ENCODE measurements at regions not wholly inside any gene's neighbourhood (a gene's known extent, or its start where the extent isn't known, plus 50 kb on each side); places are given as distances from the start of the nearest gene placed in this dataset.

DNA sequence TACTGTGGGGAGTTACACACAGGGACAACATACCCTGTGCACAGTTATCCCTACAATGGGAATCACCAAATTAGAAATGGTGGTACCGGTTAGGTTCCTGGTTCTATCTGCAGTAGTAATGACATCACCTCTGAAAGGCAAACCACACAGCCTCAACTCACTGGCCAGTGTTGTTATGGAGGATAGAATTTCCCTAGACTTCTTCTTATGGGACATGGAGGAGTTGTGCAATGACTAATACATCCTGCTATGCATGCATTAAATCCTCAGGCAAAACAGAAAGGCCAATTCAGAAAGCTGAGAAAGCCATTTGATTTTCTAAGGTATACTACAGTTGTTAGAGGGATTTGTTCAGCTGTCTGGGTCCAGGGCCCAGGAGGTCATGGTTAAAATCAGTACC, 439.3 kb downstream of the TMX3 start:
- no peaks in the 10 kb centered on the region for H3K36me3 ChIP-seq (ENCODE audit: insufficient read depth, low read length)
- no peaks in the 10 kb centered on the region for H3K9me3 ChIP-seq (ENCODE audit: control insufficient read depth, insufficient read depth, low read length)
- no peaks in the 10 kb centered on the region for H3K4me1 ChIP-seq (ENCODE audit: insufficient read depth, low read length)
- H3K9ac ChIP-seq (ENCODE audit: low read depth, low read length): no peak overlapping the region

DNA sequence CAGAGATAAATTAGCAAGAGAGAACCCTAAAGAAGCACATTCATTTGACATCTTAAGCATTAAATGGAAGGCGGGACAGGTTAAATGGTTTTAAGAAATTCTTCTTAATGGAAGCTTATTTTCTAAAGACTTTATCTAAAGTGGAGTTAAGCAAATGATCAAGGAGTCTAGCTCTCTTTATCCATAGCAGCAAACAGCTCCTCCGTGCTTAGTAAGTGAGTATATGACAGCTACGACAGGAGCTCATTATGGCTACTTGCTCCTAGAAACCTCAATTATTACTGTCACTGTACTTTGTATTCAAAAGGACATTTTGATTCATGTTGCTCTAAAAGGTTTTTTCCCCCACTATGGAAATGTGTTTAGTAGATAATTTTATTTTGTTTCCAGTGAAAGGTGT, 444.9 kb downstream of the TMX3 start:
- Histone ChIP-seq H3K36me3 (ENCODE audit: insufficient read depth, low read length) (no peaks in the 10 kb centered on the region), H3K9me3 (ENCODE audit: control insufficient read depth, insufficient read depth, low read length) (no peaks in the 10 kb centered on the region)

DNA sequence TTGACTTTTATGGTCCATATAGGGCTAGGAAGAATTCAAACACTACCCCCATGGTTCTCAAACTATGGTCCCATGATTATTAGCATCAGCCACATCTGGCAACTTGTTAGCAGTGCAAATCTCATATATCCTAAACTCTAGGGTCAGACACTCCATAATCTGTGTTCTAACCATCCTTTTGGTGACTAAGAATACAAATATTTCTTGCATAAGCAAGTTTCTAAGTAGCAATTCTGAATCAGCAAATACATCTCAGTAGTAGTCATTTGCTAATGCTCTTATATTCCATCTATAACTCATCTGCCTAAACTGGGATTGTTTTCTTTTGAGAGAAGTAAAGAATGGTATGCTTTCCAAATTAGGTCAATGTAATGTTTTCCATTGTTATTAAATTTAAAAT, 447.3 kb downstream of the TMX3 start:
- Histone ChIP-seq H3K9ac (ENCODE audit: low read depth, low read length) (no peak overlapping the region), H3K4me1 (ENCODE audit: insufficient read depth, low read length) (no peaks in the 10 kb centered on the region), H3K9me3 (ENCODE audit: control insufficient read depth, insufficient read depth, low read length) (no peaks in the 10 kb centered on the region), H3K36me3 (ENCODE audit: insufficient read depth, low read length) (no peaks in the 10 kb centered on the region)

More for the DNA sequence above, 444.9 kb downstream of the TMX3 start:
- H3K9ac ChIP-seq (ENCODE audit: low read depth, low read length): no peak overlapping the region
- H3K4me1 ChIP-seq (ENCODE audit: insufficient read depth, low read length): no peaks in the 10 kb centered on the region

DNA sequence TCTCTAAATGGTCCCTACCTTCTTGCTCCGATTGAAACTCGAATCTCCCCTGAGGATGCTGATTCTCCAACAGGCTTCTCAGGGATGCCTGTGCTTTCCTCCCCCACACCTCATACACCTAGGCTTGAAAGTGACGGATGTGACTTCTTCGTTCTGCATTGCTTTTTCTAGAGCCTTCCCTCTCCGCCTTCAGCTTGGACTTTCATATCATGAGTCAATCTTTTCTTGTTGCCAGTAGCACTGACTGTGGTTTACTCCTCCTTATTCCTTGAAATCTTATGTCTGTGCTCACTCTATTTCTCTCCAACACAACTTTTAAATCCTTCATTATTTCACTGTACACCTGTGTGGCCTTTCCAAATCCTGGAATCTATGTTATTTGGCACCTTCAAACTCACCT, 451.4 kb downstream of the TMX3 start:
- Histone ChIP-seq H3K36me3 (ENCODE audit: insufficient read depth, low read length) (no peaks in the 10 kb centered on the region), H3K9me3 (ENCODE audit: control insufficient read depth, insufficient read depth, low read length) (no peaks in the 10 kb centered on the region), H3K4me1 (ENCODE audit: insufficient read depth, low read length) (no peaks in the 10 kb centered on the region), H3K9ac (ENCODE audit: low read depth, low read length) (no peak overlapping the region)

DNA sequence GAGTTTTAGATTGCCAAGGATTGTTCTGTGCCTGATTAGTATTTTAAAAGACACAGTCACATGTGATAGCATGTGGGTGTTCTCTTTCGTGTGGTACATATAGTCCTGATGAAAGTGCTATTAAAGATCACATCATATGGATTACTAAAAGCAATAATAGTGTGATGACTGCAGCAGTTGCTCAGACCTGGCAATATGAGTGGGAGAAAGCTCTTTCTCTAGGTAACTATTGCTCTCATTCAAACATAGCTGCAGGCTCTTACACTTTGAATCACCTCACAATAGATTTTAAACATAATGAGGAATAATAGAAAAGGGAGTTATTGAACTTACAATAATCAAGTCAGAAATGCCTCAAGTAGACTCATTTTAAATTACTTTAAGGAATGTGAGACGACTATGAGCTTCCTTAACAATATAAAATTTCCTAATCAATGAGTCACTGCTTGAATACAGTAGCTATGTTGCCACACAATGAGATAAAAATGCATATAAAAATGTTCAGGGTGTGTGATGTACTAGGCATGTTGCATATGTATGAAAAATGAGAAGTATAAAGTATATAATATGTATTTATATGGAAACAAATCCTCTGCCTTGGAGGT, 452.1 kb downstream of the TMX3 start:
- Histone ChIP-seq H3K9me3 (ENCODE audit: control insufficient read depth, insufficient read depth, low read length) (no peaks in the 10 kb centered on the region), H3K4me1 (ENCODE audit: insufficient read depth, low read length) (no peaks in the 10 kb centered on the region), H3K36me3 (ENCODE audit: insufficient read depth, low read length) (no peaks in the 10 kb centered on the region), H3K9ac (ENCODE audit: low read depth, low read length) (no peak overlapping the region)

DNA sequence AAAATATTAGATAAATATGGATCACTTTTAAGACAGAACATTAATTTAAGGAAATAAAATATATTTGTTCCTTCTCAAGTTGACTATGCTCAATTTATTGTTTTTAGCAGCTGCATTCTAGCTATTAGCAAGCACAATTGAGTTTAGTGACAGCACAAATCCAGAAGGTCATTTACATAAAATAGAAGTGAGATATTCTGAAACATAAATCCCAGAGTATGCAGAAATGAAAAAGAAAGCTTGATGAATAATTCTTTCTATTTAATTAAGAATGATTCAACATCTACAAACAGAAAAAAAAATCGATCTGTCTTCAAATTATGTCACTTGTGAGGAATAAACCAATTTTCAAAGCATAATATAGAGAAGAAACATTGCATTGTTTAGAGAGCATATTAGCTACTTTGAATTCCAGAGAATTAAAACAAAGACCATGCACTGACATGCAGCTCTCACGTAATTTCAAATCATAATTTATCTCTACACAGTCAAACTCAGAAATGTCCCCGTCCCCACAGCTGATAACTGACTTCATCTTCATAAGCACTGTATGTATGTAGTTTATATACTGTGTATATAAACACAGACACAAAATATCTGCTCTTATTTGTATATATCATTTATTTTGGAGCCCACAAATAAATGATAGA, 458.4 kb downstream of the TMX3 start:
- no peak overlapping the region for H3K9ac ChIP-seq (ENCODE audit: low read depth, low read length)

DNA sequence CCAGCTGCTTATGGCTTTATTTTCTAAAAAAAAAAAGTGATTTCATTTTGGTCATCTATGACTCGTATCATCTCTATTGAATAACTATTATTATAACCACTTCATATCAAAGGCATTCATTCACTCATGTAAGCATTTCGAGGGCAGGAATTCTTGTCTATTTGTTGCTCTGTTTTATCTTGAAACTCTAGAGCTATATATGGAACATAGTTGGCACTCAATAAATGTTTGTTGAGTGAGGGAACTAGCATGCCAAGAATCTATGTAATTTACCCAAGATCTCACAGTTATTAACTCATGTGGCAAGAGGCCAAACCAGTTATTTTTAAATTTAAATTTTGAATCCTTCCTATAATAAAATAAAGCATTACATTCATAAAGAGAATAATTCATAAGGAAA, 470.1 kb downstream of the TMX3 start:
- no peaks in the 10 kb centered on the region for H3K36me3 ChIP-seq (ENCODE audit: insufficient read depth, low read length)
- H3K9me3 ChIP-seq (ENCODE audit: control insufficient read depth, insufficient read depth, low read length): no peaks in the 10 kb centered on the region
- H3K4me1 ChIP-seq (ENCODE audit: insufficient read depth, low read length): no peaks in the 10 kb centered on the region
- H3K9ac ChIP-seq (ENCODE audit: low read depth, low read length): no peak overlapping the region

More for the DNA sequence above, 458.4 kb downstream of the TMX3 start:
- Histone ChIP-seq H3K9me3 (ENCODE audit: control insufficient read depth, insufficient read depth, low read length) (no peaks in the 10 kb centered on the region), H3K36me3 (ENCODE audit: insufficient read depth, low read length) (no peaks in the 10 kb centered on the region), H3K4me1 (ENCODE audit: insufficient read depth, low read length) (no peaks in the 10 kb centered on the region)

DNA sequence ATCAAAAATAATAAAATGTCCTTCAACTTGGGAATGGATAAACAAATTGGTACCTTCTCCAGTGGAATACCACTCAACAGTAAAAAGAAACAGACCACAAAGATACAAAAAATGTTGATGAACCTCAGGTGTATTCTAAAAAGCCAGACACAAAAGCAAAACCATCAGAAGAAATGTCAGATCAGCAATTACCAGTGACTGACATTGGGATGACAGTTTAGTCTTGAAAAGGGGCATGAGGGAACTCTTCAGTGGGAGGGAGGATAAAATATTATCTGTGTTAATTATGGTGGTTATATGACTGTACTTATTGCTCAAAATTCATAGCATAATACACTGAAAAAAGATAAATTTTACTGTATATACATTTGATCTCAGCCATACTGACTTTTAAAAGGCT, 473.0 kb downstream of the TMX3 start:
- Histone ChIP-seq H3K9ac (ENCODE audit: low read depth, low read length) (no peak overlapping the region), H3K9me3 (ENCODE audit: control insufficient read depth, insufficient read depth, low read length) (no peaks in the 10 kb centered on the region), H3K4me1 (ENCODE audit: insufficient read depth, low read length) (no peaks in the 10 kb centered on the region), H3K36me3 (ENCODE audit: insufficient read depth, low read length) (no peaks in the 10 kb centered on the region)

DNA sequence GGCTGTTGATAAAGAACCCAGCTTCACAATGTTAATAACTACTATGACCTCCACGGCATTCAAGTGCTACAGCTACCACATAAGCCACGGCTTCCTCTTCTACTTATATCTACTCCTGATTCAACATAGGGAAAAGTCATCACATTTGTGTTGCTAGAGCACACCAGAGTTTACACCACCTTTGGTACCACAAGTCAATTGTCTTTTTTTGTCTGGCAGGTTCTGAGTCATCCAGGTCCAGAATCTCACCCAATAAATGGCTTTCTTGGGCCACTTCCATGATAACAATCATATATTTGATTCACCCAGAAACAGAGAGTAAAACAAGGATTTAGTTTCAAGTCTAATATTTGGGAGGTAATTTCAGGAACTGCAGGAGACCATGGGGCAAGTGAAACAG, 480.2 kb downstream of the TMX3 start:
- H3K4me1 ChIP-seq (ENCODE audit: insufficient read depth, low read length): no peaks in the 10 kb centered on the region
- no peak overlapping the region for H3K9ac ChIP-seq (ENCODE audit: low read depth, low read length)
- H3K9me3 ChIP-seq (ENCODE audit: control insufficient read depth, insufficient read depth, low read length): no peaks in the 10 kb centered on the region
- no peaks in the 10 kb centered on the region for H3K36me3 ChIP-seq (ENCODE audit: insufficient read depth, low read length)

DNA sequence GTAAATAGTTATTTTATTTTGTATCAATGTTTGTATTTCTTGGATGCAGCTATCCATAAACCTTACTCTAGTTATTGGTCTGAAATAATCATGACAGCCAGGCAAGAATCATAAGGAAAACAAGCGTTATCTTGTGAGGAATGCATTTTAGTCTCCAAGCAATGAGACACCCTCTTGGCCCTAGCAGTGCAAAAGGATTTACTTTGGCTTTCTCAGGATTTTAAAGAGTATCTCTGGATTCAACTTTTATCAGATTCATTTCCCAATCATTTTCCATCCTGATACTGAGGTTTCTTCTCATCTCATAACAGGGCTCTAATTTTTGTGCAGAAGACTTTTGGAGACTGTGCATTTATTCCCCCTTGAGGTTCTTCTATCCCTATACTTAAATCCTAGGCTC, 480.8 kb downstream of the TMX3 start:
- H3K9me3 ChIP-seq (ENCODE audit: control insufficient read depth, insufficient read depth, low read length): no peaks in the 10 kb centered on the region
- no peaks in the 10 kb centered on the region for H3K36me3 ChIP-seq (ENCODE audit: insufficient read depth, low read length)
- no peaks in the 10 kb centered on the region for H3K4me1 ChIP-seq (ENCODE audit: insufficient read depth, low read length)
- no peak overlapping the region for H3K9ac ChIP-seq (ENCODE audit: low read depth, low read length)

DNA sequence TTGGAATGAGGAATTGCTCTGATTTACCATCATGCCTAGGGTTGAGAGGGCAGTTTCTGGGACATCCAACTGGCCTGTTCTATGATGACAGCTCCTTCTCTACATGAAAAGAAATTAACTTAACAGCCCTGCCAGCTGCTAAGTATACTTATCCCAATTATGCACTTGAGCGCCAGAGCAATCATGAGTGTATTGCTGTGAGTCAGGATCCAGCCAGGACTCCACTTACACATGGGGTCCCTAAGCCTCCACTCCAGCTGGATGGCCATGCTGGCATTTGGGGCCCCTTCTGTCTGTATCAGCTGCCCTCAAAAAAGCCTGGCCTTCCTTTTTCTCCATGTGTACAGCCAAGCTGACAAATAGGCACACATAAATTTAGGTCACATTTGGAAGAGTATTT, 481.9 kb downstream of the TMX3 start:
- no peaks in the 10 kb centered on the region for H3K9me3 ChIP-seq (ENCODE audit: control insufficient read depth, insufficient read depth, low read length)
- no peaks in the 10 kb centered on the region for H3K36me3 ChIP-seq (ENCODE audit: insufficient read depth, low read length)
- H3K9ac ChIP-seq (ENCODE audit: low read depth, low read length): no peak overlapping the region
- H3K4me1 ChIP-seq (ENCODE audit: insufficient read depth, low read length): no peaks in the 10 kb centered on the region

DNA sequence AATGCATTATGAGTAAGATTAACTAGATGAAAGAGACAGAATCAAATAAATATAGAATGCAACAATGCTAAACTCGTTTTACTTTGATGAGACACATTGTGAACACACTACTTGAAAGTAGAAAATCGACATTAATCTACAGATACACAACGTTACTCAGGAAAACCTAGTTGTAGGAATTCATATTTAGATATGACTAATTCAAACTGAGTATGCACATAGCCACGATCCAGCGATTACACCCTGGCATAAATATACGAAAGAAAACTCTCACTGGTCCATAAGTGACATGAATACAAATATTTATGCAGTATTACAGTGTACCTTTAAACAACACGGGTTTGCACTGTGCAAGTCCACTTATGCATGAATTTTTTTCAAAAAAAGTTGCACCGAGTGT, 485.6 kb downstream of the TMX3 start:
- H3K4me1 ChIP-seq (ENCODE audit: insufficient read depth, low read length): no peaks in the 10 kb centered on the region

DNA sequence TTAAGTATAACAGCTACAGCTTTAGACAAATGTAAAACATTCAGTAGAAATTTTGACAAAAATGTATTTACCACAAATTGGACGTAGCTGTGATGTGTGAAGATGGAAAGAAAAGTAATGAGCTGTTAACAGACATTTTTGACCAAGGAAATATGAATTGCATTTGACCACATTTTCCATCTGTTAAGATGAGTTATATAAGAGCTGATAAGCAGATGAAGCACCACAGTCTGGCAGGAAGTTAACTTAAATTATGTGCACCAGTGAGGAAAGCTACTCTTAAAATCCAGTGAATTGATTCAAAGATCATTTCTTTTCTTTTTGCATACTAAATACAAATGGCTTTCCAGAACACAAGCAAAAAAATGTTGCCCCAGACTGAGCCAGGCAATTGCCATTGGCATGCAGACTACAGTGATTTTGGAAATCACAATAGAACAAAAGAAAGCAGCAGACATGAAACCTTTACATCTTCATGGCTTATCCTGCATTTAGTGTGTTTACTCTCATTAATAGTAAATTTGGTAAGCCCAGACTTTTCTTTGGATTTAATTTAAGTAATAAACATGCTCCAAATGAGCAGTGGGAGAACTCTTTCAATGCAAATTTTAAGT, 493.7 kb downstream of the TMX3 start:
- Histone ChIP-seq H3K4me1 (ENCODE audit: insufficient read depth, low read length) (peaks cover 4% of the 10 kb centered on the region; the same call in 1 of the 2 replicates), H3K9me3 (ENCODE audit: control insufficient read depth, insufficient read depth, low read length) (no peaks in the 10 kb centered on the region), H3K9ac (ENCODE audit: low read depth, low read length) (no peak overlapping the region), H3K36me3 (ENCODE audit: insufficient read depth, low read length) (no peaks in the 10 kb centered on the region)

More for the DNA sequence above, 485.6 kb downstream of the TMX3 start:
- Histone ChIP-seq H3K36me3 (ENCODE audit: insufficient read depth, low read length) (no peaks in the 10 kb centered on the region), H3K9ac (ENCODE audit: low read depth, low read length) (no peak overlapping the region), H3K9me3 (ENCODE audit: control insufficient read depth, insufficient read depth, low read length) (no peaks in the 10 kb centered on the region)

DNA sequence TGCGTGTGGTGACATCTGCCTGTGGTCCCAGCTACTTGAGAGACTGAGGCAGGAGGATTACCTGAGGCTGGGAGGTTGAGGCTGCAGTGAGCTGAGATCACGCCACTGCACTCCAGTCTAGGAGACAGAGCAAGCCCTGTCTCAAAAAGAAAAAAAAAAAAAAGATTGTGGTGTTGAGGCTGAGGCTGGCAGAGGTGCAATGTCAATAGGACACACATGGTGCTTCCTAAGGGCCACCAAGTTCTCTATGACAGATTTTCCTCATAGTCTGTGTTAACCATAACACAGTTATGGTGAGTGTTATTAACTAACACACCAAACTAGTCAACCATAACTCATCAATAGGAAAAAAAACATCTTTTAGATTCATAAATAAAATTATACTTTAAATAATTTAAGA, 494.4 kb downstream of the TMX3 start:
- Histone ChIP-seq H3K9ac (ENCODE audit: low read depth, low read length) (no peak overlapping the region), H3K9me3 (ENCODE audit: control insufficient read depth, insufficient read depth, low read length) (no peaks in the 10 kb centered on the region), H3K36me3 (ENCODE audit: insufficient read depth, low read length) (no peaks in the 10 kb centered on the region), H3K4me1 (ENCODE audit: insufficient read depth, low read length) (peaks cover 4% of the 10 kb centered on the region; the same call in 1 of the 2 replicates)

DNA sequence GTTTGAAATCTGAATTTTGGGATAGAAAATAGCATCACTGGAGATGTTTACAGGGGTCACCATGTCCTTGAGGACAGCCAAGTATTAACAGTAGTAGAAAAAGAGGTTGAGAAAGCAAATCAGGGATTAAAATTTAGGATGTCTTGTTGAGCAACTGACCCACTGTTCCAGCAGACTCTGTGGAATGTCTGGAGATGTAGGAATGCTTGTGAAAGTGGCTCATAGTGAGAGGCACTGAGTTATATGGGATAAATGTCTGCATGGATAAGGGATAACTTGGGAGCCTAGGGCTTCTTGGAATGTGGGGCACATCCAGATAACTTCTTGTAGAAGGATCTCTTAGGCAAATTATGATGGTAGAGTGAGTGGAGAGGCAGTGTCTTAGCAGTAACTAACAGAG, 495.0 kb downstream of the TMX3 start:
- no peaks in the 10 kb centered on the region for H3K36me3 ChIP-seq (ENCODE audit: insufficient read depth, low read length)
- H3K9ac ChIP-seq (ENCODE audit: low read depth, low read length): no peak overlapping the region
- peaks cover 4% of the 10 kb centered on the region; the same call in 1 of the 2 replicates for H3K4me1 ChIP-seq (ENCODE audit: insufficient read depth, low read length)
- no peaks in the 10 kb centered on the region for H3K9me3 ChIP-seq (ENCODE audit: control insufficient read depth, insufficient read depth, low read length)
